ENCODE measurements at regions not wholly inside any gene's neighbourhood (a gene's known extent, or its start where the extent isn't known, plus 50 kb on each side); places are given as distances from the start of the nearest gene placed in this dataset.
"Not testable (repeated sequence)": the region's sequence is repeated elsewhere in the genome, so short reads cannot be mapped to it uniquely, and the experiment has no call there.

DNA sequence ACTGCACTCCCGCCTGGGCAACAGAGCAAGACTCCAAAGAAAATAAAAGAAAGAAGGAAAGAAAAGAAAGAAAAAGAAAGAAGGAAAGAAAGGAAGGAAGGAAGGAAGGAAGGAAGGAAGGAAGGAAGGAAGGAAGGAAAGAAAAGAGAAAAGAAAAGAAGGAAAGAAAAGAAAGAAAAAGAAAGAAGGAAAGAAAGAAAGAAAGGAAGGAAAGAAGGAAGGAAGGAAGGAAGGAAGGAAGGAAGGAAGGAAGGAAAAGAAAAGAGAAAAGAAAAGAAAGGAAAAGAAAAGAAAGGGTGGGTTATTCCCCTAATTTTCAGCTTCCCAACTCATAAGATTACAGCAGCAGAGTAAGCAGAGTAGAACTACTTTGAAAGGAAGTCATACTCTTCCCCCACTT lies 64.4 kb downstream of the TMEM200C start:
- ATAC-seq; intact Hi-C loops (cut with micrococcal nuclease); DNase-seq: not testable (repeated sequence)

DNA sequence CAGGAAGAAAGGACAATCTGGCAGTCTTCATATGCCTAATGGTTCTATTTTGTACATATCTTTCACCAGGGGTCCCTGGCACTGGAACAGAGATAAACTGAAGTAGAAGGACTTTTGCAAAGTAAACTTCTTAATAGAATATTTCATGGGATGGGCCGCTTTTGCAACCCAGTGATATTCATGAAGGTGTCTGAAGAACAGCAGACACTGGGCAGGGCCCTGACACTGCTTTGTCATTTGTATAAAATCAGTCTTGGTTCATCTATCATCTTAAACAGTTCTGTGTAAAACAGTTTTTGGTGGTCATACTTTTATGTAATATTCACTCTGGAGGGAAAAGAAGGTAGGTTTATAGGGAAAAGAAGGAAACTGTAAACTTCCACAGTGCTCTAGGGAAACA lies 66.4 kb downstream of the TMEM200C start:
- intact Hi-C loops (cut with micrococcal nuclease) = no loop called here
- no peak for ATAC-seq
- DNase-seq = no peak

DNA sequence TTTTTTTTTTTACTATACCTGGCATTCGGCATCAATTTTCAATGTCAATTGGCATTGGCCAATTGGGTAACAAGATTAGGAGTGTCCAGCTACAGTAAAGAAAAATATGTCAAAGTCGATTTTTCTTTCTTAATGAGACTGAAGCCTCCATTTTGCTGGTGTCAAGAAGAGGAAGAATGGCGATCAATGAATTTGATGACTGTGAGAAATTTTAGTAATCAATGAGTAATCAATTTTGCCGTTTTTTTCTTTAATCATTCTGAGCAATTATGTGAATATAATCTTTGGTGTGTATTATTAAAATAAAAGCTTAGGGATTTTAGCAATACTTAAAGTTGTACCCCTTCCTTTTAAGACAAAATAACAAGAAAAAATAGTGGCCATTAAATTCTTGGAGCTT lies 69.7 kb downstream of the TMEM200C start:
- intact Hi-C loops (cut with micrococcal nuclease) = no loop called here
- no peak for DNase-seq
- no peak for ATAC-seq

DNA sequence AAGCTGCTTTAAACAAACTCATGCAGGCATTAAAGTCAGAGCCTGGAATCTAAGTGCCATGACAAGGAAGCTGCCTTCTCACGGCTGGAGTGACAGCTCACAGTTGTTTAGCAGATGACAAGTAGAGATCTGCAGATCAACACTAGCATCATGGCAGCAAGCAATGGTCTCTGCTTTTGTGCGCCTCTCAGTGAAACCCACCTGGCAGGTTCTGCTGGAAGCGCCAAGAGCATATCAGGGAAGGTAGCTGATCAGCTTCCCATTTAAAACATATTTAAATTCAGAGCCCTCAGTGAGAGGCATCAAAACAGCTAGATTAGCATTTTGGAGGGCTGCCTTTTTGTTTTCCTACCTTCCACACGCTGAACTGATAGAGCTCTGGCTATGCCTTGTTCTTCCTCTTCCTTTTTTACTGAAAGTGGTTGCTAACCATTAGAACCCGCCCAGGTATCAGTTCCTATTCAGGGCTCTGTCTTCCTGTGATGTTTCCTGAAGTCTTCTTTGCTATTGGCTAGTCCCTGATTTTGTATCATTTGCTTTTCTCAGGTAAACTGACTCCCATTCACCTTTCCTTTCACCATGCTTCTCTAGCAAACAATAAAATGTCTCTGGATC lies 70.8 kb downstream of the TMEM200C start:
- no peak for ATAC-seq
- no peak for DNase-seq
- intact Hi-C loops (cut with micrococcal nuclease) = no loop called here

DNA sequence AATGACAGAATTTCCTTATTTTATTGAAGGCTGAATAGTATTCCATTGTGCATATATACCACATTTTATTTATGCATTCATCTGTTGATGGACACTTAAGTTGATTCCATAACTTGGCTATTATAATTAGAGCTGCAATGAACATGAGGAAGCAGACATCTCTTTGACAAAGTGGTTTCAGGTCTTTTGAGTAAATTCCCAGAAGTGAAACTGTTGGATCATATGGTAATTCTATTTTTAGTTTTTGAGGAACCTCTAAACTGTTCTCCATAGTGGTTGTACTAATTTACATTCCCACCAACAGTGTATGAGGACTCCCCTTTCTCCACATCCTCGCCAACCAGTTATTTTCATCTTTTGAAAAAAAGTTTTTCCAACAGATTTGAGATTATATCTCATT lies 77.5 kb downstream of the TMEM200C start:
- intact Hi-C loops (cut with micrococcal nuclease) = no loop called here
- no peak for ATAC-seq
- DNase-seq = no peak

DNA sequence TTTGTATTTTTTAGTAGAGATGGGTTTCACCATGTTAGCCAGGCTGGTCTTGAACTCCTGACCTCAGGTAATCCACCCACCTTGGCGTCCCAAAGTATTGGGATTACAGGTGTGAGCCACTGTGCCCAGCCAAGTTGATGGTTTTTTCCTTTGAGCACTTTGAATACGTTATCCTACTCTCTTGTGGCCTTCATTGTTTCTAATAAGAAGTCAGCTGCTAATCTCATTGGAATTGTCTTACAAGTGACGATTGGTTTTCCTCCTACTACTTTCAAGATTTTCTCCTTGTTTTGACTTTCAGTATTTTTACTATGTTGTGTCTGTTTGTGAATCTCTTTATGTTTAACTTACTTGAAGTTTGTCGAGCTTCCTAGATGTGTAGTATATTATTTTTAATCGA lies 88.5 kb downstream of the TMEM200C start:
- intact Hi-C loops (cut with micrococcal nuclease) = no loop called here
- no peak for DNase-seq
- no peak for ATAC-seq

DNA sequence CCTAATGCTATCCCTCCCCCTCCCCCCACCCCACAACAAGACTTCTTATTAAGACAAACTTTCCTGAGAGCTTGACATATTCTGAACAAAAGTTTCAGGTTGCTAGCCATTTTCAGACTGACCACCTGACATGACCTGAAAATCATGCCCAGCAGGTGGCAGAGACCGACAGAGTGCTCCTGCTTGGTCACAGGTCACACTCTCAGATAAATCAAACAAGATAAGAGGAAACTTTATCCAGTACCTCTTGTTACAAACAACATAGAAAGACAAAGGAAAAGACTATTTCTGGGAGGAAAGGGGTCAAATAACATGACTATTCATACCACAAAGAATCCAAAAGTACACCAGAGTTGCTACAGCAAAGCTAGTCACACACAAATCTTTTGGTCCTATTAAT lies 107.4 kb downstream of the TMEM200C start:
- DNase-seq (no peak), ATAC-seq (no peak)
- intact Hi-C loops (cut with micrococcal nuclease) = no loop called here

DNA sequence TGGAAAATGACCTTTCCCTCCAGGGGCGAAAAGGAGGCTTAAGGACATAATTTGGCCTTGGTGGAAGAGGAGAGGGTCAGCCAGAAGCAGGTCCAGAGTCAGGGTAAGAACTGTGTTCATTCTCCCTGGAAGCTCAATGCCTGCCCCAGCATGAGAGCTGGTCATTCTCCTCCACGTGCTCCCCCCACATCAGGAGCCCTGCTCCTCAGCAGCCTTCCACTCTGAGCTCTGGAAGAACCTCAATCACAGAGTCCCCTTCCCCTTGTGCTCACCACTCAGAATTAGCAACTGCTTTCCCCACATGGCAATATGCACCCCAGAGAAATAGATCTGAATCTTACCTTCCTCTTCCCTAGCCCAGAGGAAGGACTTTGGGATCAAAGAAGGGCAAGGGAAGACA lies 115.4 kb downstream of the TMEM200C start:
- no peak for ATAC-seq
- DNase-seq = no peak
- intact Hi-C loops (cut with micrococcal nuclease) = no loop called here

DNA sequence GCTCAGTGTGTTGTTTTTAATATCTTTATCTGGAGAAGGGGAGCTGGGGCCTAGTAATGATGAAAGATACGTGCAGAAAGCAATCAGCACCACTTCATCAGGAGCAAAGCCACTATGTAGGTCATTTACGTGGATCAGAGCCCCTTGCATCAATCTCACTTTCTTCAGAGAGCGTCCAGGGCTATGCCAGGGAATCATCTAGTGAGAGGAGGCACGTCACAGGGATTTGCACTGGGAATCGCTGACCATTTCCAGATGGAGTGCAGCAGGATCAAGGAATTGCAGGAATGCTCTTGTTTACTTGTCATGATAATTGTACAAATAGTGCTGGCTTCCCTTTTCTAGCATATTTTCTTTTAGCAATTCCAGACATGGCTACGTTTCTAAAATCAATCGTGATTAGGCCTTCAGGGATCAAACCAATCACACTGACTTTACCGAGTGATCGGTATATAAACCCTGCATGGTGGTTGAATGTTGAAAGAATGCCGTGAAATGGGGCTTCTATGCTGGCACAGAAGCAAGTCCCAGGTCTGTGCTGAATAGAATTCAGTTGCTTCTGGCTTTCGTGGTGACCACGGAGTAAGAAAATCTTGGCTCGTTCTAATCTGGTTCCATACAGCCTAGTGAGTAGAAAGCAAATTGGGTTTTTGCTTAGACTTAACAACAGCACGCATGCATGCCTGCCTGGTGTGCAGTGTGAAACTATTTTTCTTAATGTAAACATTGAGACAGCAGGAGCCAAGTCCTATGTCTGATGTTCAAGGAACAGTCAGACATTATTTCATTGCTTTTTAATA lies 122.8 kb downstream of the TMEM200C start:
- no peak for ATAC-seq
- intact Hi-C loops (cut with micrococcal nuclease) = no loop called here
- no peak for DNase-seq

DNA sequence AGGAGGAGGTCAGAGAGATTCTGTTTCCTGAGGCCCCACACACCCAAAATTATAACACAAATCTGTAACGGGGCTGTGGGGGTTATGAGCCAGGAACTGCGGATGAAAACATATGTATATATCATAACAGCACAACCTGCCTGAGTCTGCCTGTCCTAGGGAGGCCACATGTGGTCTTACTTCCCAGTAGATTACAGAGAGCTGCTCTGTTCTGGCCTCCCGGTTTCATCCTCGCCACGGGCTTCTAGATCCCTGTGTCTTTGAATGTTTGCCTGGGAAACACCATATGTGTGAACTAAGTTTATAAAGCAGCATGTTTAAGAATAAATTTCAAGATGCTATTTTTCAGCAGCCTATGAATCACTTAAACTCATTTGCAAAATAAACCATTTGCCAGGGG lies 124.0 kb downstream of the TMEM200C start:
- DNase-seq = no peak
- ATAC-seq = no peak
- intact Hi-C loops (cut with micrococcal nuclease) = no loop called here

DNA sequence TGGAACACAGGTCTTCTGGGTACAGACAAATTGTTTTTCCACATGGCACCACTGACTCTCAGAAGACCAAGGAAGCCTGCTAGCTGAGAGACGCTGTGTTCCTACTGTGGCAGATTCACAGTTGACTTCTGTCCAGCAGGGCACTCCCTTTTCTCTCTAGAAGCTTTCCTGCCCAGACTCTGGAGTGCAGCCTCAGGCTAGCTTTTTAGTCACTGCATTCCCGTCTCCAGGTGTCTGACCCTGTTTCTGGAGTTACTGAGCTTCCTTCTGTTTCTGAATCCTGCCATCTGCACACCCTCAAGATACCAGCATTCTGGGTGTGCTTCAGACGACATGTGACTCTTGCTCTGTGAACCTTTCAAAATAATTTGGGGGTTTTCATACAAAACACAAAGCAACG lies 125.1 kb downstream of the TMEM200C start:
- intact Hi-C loops (cut with micrococcal nuclease) = no loop called here
- ATAC-seq = no peak
- DNase-seq = no peak

DNA sequence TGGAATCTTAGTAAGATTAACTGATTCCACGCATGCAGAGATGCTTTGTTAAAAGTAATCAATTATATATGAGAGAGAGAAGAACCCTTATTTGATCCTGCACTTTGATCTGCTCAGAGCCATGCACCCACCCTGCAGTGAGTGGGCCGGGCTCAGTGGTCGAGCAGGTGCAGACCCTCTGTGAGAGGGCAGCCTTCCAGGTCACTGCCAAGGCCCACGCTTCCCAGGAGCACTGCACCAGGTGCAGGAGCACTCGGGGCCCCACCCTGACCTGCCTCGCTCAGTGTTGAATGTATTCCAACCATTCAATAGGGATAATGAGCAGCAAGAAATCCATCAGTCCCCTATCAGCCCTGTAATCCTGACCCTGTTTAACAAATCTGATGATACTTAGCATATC lies 126.9 kb downstream of the TMEM200C start:
- ATAC-seq = no peak
- intact Hi-C loops (cut with micrococcal nuclease) = no loop called here

DNA sequence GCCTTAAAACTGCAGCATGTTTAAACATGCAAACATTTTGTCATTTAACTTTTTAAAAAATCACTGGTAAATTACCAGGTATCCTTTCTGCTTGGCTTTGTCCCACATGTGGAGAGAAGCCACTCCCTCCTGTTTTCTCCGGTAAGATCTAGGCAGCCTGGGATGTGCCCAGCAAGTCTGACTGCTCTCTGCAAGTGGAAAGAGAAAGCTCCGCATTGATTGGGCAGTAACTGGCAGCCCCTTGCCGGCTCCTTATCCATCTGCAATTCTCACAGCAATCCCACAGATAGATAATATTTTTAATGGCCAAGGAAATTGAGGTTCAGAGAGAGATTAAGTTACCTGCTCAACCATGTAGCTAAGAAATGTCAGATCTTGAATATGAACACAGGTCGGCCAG lies 136.1 kb downstream of the TMEM200C start:
- no peak for ATAC-seq
- intact Hi-C loops (cut with micrococcal nuclease) = no loop called here

More for the DNA sequence above, 126.9 kb downstream of the TMEM200C start:
- no peak for DNase-seq

DNA sequence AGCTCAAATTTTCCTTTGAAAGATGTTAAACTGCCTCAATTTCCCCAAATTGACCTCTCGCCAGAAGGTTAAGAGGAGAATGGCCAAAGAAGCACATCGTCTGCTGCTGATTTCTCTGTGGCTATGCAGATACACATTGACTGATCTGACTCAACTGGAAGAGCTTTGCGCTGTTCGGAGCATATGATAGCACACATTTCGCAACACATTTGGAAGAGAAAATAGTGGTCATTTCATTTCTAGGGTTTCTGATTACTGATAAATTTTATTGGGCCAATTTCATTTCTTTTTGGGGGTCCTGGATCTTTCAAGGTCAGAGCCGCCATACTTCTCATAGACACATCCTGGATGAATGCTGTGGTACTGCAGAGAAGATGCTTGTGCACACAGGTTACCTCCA lies 138.5 kb downstream of the TMEM200C start:
- DNase-seq (no peak), ATAC-seq (no peak)
- intact Hi-C loops (cut with micrococcal nuclease) = no loop called here

More for the DNA sequence above, 136.1 kb downstream of the TMEM200C start:
- DNase-seq = no peak

DNA sequence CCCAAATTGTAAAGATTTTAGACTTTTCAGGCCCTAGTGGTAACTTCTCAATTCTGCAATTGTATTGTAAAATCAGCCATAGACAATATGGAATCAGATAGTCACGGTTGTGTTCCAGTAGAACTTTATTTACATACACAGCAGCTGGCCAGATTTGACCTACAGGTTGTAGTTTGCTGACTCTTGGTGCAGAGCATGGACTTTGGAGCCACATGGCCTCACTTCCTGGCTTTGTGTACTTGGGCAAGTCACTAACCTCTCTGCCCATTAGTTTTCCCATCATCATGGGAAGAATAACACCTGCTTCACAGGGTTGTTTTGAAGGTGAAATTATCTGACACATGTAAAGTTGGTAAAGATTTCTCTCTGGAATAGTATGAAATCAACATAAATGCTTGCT lies 147.6 kb downstream of the TMEM200C start:
- intact Hi-C loops (cut with micrococcal nuclease) = no loop called here
- ATAC-seq (no peak), DNase-seq (no peak)

DNA sequence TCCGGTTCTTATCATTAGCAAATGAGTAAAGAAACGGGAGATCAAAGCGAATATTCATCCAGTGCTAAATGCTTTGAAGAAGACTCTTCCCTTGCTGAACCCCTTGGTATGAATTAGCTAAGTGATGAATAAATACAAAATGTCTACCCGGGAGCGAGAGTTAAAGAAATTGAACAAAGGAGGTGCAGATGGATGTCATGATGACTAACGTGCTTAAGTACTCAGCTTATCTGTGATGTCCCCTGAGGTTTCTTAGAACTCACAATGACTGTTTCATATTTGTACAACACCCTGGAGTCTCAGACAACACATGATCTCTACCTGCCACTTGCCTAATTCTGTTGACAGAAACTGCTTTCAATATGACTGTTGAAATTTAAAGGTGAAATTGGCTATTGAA lies 148.5 kb downstream of the TMEM200C start:
- DNase-seq (no peak), ATAC-seq (no peak)
- intact Hi-C loops (cut with micrococcal nuclease) = no loop called here

DNA sequence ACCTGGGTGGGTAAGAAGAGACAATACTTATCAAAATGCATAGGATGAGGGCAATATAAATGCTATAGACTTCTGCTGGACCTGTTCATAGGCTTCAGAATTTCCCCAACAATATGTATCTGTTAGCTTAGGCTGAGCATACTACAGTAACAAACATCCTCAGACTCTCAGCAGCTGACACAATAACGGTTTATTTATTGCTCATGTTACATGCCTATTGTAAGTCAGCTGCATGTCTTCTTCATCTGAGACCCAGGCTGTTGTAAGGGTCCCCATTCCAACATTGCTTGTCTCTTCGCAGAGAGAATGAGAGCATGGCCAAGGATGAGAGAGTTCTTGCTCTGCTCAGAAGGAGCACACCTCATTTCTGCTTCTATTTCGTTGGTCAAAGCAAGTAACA lies 150.7 kb downstream of the TMEM200C start:
- no peak for DNase-seq
- intact Hi-C loops (cut with micrococcal nuclease) = no loop called here
- no peak for ATAC-seq

DNA sequence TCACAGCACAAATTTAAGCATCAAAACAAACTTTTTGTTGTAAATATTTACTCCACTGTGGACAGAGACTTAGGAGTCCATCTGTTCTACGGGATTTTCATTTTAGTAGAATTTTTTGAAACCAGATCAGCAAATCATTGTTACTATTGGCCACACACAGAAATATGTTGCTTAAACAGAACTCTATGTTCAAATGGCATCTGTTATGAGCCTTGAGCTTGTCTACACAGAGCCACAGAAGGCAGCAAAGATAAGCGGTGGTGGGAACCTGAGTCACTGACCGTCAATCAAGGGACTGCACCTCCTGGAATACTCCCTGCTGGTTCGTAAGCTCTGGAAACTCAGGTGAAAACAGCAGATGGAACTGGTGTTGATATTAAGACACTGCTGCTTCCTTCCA lies 156.8 kb downstream of the TMEM200C start:
- ATAC-seq (no peak), DNase-seq (no peak)
- intact Hi-C loops (cut with micrococcal nuclease) = no loop called here

DNA sequence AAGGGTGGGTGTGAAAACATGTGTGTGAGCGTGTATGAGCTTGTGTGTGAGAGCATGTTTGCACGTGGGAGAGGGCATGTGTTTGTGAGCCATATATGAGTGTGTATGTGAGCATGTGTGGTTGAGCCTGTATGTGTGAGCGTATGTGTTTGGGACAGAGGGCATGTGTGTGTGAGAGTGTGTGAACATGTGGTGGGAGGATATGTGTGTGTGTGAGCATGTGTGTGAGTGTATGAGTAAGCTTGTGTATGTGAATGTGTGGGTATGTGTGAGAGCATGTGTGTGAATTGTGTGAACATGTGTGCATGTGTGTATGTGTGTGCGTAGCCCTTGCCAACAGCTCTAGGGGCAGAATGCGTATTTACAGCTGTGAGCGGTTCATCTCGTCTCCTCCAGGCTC lies 163.0 kb downstream of the TMEM200C start:
- ATAC-seq (no peak), DNase-seq (no peak)
- intact Hi-C loops (cut with micrococcal nuclease) = no loop called here

DNA sequence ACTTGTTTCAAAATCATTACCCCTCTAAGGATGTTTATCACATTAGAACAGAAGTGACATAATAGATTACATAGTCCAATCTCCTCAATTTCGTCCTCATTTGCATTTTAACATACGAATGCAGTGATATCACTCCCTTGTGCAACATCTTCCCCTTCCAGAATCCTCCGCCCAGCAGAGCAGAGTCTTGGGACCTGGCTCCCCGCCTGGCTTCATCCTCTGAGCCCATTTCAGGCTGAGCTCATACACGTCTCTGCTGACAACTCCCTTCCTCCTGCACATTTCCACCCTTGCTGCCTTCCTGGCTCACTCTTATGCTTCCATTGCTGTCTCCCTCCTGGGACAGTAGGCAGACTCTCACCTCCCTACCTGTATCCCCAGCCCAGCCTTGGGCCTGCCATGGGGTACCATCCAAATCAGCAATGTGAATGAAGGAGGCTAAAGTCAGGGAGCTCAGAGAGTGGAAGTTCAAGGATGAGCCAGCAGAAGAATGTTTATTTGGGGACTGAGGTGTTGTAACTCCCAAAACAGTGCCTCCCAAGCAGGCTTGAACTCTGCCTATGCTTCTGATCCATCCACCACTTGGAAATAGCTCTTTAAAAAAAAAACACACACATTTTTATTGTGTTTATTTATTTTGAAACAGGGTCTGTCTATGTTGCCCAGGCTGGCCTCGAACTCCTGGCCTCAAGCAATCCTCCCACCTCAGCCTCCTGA lies 165.2 kb downstream of the TMEM200C start:
- intact Hi-C loops (cut with micrococcal nuclease) = no loop called here
- DNase-seq (peak; percentile 66), ATAC-seq (peak; percentile 78)

DNA sequence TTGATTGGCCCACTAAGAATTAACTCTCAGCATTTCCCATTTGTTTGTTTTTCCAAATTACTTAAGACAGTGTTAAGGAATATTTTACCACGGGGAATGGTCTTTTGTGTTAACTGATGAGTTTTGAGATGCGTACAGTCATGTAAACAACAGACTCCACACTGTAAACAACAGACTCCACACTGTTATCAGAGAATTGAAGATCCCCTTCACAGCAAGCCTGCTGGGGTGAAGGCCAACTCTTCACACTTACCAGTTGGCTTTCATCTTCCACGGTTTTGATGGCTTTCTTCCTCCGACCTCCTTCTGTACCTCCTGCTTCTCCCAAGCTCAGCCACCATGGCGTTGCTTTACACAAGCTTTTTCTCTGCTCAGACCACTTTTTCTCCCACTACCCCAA lies 166.8 kb downstream of the TMEM200C start:
- intact Hi-C loops (cut with micrococcal nuclease) = no loop called here
- DNase-seq (no peak), ATAC-seq (no peak)
